HG03103 (cell line): ENCODE measurements at regions not wholly inside any gene's neighbourhood (a gene's known extent, or its start where the extent isn't known, plus 50 kb on each side); places are given as distances from the start of the nearest gene placed in this dataset.

Experiments
- ATAC-seq: cut with Tn5 transposase; IDR thresholded peaks from one replicate; pipeline ENCODE4 v1.9.1; 2021; ENCODE audit warnings: low read depth; ENCODE audit not compliant: unreplicated experiment

DNA sequence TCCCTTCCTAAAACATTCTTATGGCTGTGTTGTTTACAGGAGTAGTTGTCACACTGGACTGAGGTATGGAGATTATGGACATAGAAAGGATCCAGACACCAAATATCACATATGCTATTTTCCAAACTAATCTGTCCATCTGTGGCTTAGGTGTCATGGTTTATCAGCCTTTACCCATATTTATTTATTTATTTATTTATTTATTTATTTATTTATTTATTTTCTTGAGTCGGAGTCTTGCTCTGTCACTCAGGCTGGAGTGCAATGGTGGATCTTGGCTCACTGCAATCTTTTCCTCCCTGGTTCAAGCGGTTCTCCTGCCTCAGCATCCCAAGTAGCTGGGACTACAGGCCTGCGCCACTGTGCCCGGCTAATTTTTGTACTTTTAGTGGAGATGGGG, 1103.1 kb downstream of the MAT2B start:
- ATAC-seq: no peak

DNA sequence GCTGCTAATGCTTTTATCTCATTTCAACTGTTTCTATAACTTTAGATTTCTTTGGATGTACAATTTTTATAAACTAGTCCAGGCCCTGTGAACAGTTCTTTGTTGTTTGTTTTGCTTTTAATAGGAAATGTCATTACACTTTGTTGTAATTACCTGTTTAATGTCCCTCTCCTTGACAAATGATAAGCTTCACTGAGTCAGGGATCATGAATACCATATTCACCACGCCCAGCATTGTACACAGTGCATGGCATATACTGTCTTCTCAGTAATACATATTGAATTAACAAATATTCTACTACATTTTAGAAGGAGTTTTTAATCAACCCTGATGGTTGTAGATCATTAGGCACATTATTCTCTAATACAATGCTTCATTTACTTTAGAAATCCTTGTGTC, 1105.0 kb downstream of the MAT2B start:
- ATAC-seq: no peak

DNA sequence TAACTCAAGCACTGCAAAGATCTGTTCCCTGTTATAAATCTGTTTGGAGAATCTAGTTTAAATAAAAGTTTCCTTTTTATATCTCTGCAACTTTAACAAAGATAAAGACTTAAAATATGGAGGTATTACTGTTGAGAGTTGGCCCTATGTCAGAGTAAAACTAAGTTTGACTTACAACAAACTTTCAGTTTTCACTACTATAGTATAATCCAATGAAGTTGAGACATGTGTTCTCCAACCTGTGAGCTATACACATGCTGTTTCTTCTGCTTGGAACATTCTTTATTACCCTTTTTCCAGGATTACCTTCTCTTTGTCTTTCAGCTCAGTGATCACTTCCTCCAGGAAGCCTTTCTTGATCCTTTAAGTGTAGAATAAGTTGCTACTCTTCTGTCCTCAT, 1109.3 kb downstream of the MAT2B start:
- ATAC-seq: no peak

GRCh38 chr5:164617290-164617689, 1111.9 kb downstream of the MAT2B start:
- no peak for ATAC-seq

DNA sequence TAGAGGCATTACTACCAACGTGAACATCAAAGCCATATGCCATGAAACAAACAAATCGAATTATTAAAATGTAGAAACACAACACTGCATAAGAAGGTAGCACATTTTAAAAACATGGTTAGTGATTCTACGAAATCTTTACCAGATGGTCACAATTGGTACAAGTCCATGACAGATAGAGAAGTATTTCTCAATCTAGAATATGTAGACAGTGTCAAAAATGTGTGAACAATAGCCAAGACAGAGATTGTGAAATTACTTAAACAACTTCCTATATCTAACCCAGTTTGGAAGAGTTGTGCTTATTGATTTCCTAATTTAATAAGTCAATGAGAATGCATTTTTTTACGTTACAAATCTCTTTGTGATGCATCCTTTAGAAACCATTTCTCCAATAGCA, 1121.6 kb downstream of the MAT2B start:
- ATAC-seq: no peak

DNA sequence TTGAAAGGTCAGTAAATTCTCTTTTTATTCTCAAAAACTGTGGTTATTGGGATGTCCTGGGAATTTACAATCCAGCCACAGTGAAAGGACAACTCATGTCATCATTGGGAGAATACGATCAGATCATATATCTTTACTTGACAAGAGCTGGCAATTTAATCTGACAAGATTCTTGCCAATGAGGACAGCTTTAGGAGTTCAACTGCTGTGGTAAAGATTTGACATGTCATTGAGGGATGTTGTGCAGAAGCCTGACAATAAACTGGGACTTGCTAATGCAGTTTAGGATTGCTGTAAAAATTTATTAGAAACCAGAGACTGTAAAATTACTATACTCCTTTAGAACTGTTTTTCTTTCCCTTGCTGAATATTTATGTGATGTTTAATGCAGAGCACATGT, 1131.0 kb downstream of the MAT2B start:
- no peak for ATAC-seq

- no peak for ATAC-seq
Measured at GRCh38 chr5:164637931-164638521, 1132.6 kb downstream of the MAT2B start.

GRCh38 chr5:164649266-164649665, 1143.8 kb downstream of the MAT2B start:
- ATAC-seq: no peak

DNA sequence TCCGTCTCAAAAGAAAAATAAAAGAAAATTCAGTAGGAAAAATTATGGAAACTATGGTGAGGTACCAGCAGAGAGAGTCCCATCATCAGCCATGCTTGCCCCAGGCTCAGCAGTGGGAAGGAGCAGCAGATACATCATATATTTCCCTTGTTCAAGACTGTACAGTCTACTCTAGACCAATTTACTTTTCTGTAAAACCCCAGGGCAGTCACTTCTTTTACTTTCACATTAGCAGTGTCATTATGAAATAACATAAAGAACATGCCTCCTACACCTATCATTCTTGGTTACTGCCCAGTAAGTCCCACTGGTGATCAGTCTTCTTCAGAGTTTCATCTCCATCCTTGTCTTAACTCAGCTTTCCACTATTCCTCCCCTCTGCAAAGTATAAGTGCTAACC, 1145.0 kb downstream of the MAT2B start:
- no peak for ATAC-seq

DNA sequence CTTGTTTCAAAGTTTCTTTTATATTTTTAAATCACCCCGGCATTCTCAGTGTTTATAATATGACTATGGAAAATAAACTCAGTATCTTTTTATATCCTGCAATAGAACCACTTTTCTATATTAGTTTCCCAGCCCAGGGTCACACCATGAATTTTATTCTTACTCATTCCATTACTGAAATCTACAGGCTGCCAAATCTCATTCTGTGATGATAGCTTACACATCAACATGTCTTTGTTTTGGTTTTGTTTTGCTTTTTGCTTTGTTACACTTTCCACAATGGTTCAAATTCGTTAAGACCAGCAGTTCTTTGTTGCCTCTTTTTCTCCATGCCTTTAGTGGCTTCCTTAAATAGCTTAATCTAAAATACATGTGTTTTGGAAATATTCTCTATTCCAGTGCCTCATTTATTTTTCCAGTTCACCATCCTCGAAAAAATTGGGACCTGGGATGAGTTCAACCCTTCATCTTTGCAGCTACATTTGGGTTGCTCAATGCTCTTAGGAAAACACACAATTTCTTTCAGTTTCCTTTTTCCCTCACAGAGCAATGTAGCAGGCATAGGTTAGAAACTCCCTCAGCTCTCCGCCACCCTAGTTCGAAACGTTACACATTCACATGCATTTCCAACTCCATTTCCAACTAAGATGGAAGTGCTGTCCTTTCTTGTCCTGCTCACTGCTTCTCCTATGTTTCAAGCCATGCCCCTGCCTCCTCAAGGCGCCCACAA, 1146.3 kb downstream of the MAT2B start:
- ATAC-seq: no peak

- no peak for ATAC-seq
Measured at GRCh38 chr5:164652276-164652660, 1146.8 kb downstream of the MAT2B start.

DNA sequence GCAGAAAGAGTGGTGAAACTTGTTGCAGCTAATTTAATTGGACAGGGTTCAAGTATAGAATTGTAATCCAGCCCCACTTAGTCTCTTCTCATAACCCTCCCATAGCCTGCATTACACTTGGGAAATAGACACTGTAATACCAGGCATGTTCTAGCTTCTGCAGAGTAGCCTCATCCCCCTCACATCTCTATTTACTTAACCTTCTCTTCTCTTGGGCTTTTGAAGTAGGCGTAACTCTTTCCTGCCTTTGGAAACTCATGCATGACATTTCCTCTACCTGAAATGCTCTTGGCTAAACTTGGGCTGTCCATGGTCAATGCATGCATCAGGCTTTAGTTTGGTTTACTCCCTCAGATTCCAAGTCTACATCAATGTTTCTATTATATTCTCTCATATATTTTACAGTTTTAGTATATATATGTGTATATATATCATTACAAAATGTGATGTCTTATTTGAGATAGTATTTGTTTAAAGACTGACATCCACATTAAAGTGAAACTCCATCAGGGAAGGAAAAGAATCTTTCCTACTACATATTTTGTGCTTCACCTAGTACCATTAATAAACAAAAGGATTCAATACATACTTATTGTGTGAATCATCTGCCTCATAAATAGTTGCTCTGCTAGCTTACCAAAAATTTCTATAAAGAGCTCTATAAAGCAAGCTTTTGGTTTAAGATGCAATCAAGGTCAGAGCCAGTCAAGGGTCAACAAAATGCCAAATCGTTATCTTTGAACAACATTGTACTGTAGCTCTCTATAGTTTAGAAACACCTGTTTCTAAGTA, 1158.0 kb downstream of the MAT2B start:
- no peak for ATAC-seq

DNA sequence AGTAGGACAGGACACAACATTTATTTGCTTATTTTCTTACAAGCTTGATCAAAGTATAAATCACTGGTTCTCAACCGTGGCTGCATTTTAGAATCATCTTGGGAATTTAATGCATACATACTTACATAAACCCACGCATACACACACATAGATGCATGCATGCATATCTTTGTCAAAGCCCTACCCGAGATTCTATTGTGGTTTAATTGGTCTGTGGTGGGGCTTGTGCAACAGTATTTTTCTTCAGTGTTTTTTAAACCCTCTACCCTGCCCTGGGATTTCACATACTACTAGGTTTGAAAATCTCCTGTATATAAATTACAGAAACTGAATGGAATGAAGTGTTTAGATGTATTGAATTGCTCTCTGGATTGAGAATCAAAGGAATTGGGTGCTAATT, 1166.2 kb downstream of the MAT2B start:
- ATAC-seq: no peak

- ATAC-seq: no peak
Measured at GRCh38 chr5:164672205-164672604, 1166.8 kb downstream of the MAT2B start.

- no peak for ATAC-seq
Measured at GRCh38 chr5:164672931-164673694, 1167.7 kb downstream of the MAT2B start.

- no peak for ATAC-seq
Measured at GRCh38 chr5:164679461-164679860, 1174.0 kb downstream of the MAT2B start.

- no peak for ATAC-seq
Measured at GRCh38 chr5:164680216-164680615, 1174.8 kb downstream of the MAT2B start.

DNA sequence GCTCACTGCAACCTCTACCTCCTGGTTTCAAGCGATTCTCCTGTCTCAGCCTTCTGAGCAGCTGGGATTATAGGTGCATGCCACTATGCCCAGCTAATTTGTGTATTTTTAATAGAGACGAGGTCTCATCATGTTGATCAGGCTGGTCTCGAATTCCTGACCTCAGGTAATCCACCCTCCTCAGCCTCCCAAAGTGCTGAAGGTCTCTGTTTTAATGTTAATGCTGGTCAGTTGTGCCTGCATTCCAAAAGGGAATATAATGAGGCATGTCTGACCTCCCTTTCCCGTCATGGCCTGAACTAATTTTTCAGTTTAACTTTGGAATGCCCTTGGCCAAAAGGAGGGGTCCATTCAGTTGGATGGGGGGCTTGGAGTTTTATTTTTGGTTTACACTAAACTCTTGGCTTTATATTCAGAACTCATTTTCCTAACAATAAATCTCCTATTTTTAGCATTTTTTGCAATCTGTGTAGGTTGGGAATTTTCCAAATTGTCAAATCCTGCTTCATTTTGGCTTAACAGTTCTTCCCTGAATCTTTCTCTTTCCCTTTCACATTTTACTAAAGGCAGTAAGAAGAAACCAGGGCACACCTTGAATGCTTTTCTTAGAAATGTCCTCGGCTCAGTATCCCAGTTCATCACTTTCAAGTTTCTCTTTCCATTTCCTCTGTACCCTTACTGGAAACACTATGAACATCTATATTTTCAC, 1175.5 kb downstream of the MAT2B start:
- no peak for ATAC-seq

- no peak for ATAC-seq
Measured at GRCh38 chr5:164687391-164687790, 1182.0 kb downstream of the MAT2B start.

DNA sequence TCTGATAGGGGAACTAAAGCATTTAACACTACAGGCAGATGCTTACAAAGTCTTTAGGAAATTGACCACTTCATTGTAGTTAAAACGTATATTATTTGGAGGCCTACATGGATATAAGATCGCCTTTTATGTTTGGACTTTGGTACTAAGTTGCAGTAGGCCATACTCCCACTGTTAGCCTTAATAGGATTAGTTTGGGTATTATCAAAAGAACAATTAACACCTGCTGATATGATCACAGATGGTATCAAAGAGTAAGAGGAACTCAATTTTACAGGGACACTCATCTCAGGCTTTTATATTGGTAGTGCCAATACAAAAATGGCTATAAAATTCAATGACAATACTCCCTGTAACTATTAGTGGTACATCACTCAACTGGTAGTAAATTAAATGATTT, 1183.0 kb downstream of the MAT2B start:
- no peak for ATAC-seq
